A673 (cell line): ENCODE measurements at regions not wholly inside any gene's neighbourhood (a gene's known extent, or its start where the extent isn't known, plus 50 kb on each side); places are given as distances from the start of the nearest gene placed in this dataset.

Source experiments
- BruUV-seq: library from RNA; stranded (reverse); fragments of 400-500 nt; replicated peaks from 2 replicates; lab custom pipeline; 2021; lab: Mats Ljungman, UMichigan
- CTCF ChIA-PET: fragments of 300-600 bp; sonication (Branson Sonifier 250); formaldehyde crosslinking; loops from one replicate; lab custom pipeline; 2022; ENCODE audit warnings: antibody characterized with exemption; lab: Charles Lee
- POLR2A ChIA-PET: fragments of 300-600 bp; sonication (Branson Sonifier 250); formaldehyde crosslinking; loops from one replicate; lab custom pipeline; 2022; ENCODE audit warnings: antibody characterized with exemption; ENCODE audit not compliant: low non-redundant PET; lab: Charles Lee
- DNase-seq: peaks from one replicate; pipeline ENCODE4 v3.0.0-alpha.2; 2015; ENCODE audit warnings: low spot score
- H3K27ac ChIP-seq: fragments of 200-600 bp; sonication (generic); 2 replicates; pipeline ENCODE4 v1.5.1; 2016; ENCODE audit warnings: mixed run types, low read depth, mild to moderate bottlenecking, mixed read lengths, antibody characterized with exemption, low read length; ENCODE audit not compliant: poor library complexity, severe bottlenecking
- H3K27me3 ChIP-seq: fragments of 200-600 bp; sonication (generic); replicated peaks from 2 replicates; pipeline ENCODE4 v1.6.1; 2017; ENCODE audit warnings: mixed run types, low read depth, mild to moderate bottlenecking, mixed read lengths, antibody characterized with exemption, low read length; ENCODE audit not compliant: insufficient read depth, poor library complexity
- H3K36me3 ChIP-seq: fragments of 200-600 bp; sonication (generic); 2 replicates; pipeline ENCODE4 v1.6.1; 2016; ENCODE audit warnings: mixed run types, mild to moderate bottlenecking, mixed read lengths, antibody characterized with exemption, low read length; ENCODE audit not compliant: insufficient read depth, poor library complexity, severe bottlenecking
- H3K4me1 ChIP-seq: fragments of 200-600 bp; sonication (generic); 2 replicates; pipeline ENCODE4 v1.6.1; 2017; ENCODE audit warnings: mixed run types, mild to moderate bottlenecking, mixed read lengths, antibody characterized with exemption, low read length; ENCODE audit not compliant: insufficient read depth, poor library complexity, severe bottlenecking
- H3K4me3 ChIP-seq: fragments of 200-600 bp; sonication (generic); 2 replicates; pipeline ENCODE4 v1.5.1; 2016; ENCODE audit warnings: low read depth, mixed run types, mild to moderate bottlenecking, mixed read lengths, low read length; ENCODE audit not compliant: poor library complexity, severe bottlenecking
- H3K9me3 ChIP-seq: fragments of 200-600 bp; sonication (generic); 2 replicates; pipeline ENCODE4 v1.6.1; 2016; ENCODE audit warnings: mixed run types, low read depth, mild to moderate bottlenecking, mixed read lengths, antibody characterized with exemption, low read length; ENCODE audit not compliant: poor library complexity, severe bottlenecking
- CTCF ChIP-seq: fragments of 300-800, 200-600 bp; sonication (generic); conservative IDR thresholded peaks from 2 replicates; pipeline ENCODE4 v1.5.1; 2017; ENCODE audit warnings: low read depth, mild to moderate bottlenecking, antibody characterized with exemption, low read length, moderate library complexity, mixed read lengths
- EZH2 ChIP-seq: fragments of 200-600 bp; sonication (generic); IDR thresholded peaks from 2 replicates; pipeline ENCODE4 v1.6.1; 2017; ENCODE audit warnings: borderline replicate concordance, low read depth, mild to moderate bottlenecking, mixed read lengths, antibody characterized with exemption, low read length; ENCODE audit not compliant: poor library complexity, severe bottlenecking
- intact Hi-C: fragments of 100-400 bp; cut with micrococcal nuclease; formaldehyde crosslinking; loops from one replicate; pipeline ENCODE4 v1.10.0; 2022; ENCODE audit not compliant: unreplicated experiment

GRCh38 chr2:505941-506340 lies 171.3 kb downstream of the TMEM18 start:
- TF ChIP-seq EZH2 (no peak), CTCF (no peak)
- H3K9me3 ChIP-seq = no peaks in the 10 kb centered on the region
- H3K27me3 ChIP-seq = no peaks in the 10 kb centered on the region
- no peak for DNase-seq
- CTCF ChIA-PET = no interaction called here
- H3K4me3 ChIP-seq = no peak overlapping the region
- no TSS peak for BruUV-seq
- H3K4me1 ChIP-seq = no peaks in the 10 kb centered on the region
- no peak overlapping the region for H3K27ac ChIP-seq
- no peaks in the 10 kb centered on the region for H3K36me3 ChIP-seq
- intact Hi-C loops = no loop called here
- POLR2A ChIA-PET = no interaction called here

DNA sequence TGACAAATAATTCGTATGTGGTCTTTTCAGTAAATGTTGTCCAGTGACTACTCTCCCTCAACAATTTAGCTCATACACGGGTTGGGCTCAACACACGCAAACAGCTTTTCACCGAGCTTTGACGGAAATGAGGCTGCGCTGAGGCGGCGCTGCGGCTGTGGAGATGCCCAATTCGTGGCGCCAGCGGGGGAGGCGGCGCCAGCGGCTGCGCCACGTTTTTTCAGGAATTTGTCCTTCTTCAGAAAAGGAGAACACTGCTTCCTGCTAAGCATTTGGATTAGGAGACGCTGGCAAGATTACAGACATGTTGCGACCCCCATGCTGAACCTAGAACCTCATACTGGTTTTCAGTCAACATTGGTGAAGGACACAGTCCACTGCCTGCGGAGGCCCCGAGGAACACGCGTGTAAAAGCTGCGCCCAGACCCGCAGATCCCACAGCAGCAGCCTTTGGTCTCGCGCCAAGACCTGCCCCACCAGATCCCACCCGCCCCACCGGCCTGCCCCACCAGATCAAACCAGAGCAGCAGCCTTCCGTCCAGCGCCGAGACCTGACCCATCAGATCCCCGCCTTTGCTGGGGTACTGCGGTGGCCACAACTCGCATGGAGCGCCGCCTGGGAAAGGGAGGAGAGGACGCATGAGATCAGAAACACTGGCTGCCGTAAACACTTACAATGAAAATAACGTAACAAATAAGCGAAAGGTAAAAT lies 173.8 kb downstream of the TMEM18 start:
- TF ChIP-seq EZH2 (no peak), CTCF (no peak)
- no peaks in the 10 kb centered on the region for H3K4me1 ChIP-seq
- H3K9me3 ChIP-seq = no peaks in the 10 kb centered on the region
- DNase-seq = no peak
- CTCF ChIA-PET = no interaction called here
- H3K4me3 ChIP-seq = no peak overlapping the region
- intact Hi-C loops = no loop called here
- H3K27me3 ChIP-seq = no peaks in the 10 kb centered on the region
- POLR2A ChIA-PET = no interaction called here
- no peaks in the 10 kb centered on the region for H3K36me3 ChIP-seq
- no peak overlapping the region for H3K27ac ChIP-seq
- BruUV-seq = no TSS peak

DNA sequence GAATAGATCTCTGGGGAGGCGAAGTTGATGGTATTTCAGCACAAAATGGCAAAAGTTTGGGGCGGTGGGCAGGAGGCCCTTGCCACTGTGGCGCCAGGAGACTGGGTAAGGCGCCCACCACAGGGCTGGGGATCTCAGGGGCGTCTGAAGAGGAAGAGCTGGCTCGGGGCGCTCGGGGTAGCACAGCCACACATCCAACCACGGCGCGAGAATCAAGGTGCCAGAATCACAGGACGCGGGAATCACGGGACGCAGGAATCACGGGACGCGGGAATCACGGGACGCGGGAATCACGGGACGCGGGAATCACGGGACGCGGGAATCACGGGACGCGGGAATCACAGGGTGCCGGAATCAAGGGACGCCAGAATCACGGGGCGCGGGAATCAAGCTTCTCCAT lies 174.4 kb downstream of the TMEM18 start:
- Histone ChIP-seq H3K36me3 (no peaks in the 10 kb centered on the region), H3K4me3 (no peak overlapping the region), H3K27ac (no peak overlapping the region), H3K4me1 (no peaks in the 10 kb centered on the region), H3K27me3 (no peaks in the 10 kb centered on the region), H3K9me3 (no peaks in the 10 kb centered on the region)
- intact Hi-C loops = no loop called here
- no peak for DNase-seq
- ChIA-PET POLR2A (no interaction called here), CTCF (no interaction called here)
- BruUV-seq = no TSS peak
- no peak for TF ChIP-seq EZH2

GRCh38 chr2:501667-502066 lies 175.5 kb downstream of the TMEM18 start:
- no peak for DNase-seq
- Histone ChIP-seq H3K27ac (no peak overlapping the region), H3K9me3 (no peaks in the 10 kb centered on the region), H3K27me3 (no peaks in the 10 kb centered on the region), H3K36me3 (no peaks in the 10 kb centered on the region), H3K4me3 (no peak overlapping the region), H3K4me1 (no peaks in the 10 kb centered on the region)
- TF ChIP-seq EZH2 (no peak), CTCF (no peak)
- POLR2A ChIA-PET = no interaction called here
- CTCF ChIA-PET = no interaction called here
- intact Hi-C loops = no loop called here
- no TSS peak for BruUV-seq
